Cerebellar cortex (tissue), 1 donor: ENCODE measurements at regions not wholly inside any gene's neighbourhood (a gene's known extent, or its start where the extent isn't known, plus 50 kb on each side); places are given as distances from the start of the nearest gene placed in this dataset.
A peak's percentile ranks its signal among the peaks of the same experiment; 100 is the strongest.

ENCODE experiments used
- DNase-seq: peaks from one replicate; pipeline ENCODE4 v3.0.0-alpha.2; 2015; ENCODE audit warnings: low spot score

GRCh38 chr3:59339818-59340217 is 290.0 kb upstream of the CFAP20DC start:
- no peak for DNase-seq

- no peak for DNase-seq
These were observed 289.1 kb upstream of the CFAP20DC start for GRCh38 chr3:59338934-59339333.

GRCh38 chr3:59335338-59335737 is 285.5 kb upstream of the CFAP20DC start:
- no peak for DNase-seq

- DNase-seq, result no peak
These were observed 284.8 kb upstream of the CFAP20DC start for GRCh38 chr3:59334585-59334984.

GRCh38 chr3:59327376-59327808 is 277.6 kb upstream of the CFAP20DC start:
- no peak for DNase-seq

GRCh38 chr3:59326246-59327024 is 276.6 kb upstream of the CFAP20DC start:
- DNase-seq, result no peak

- no peak for DNase-seq
These were observed 272.2 kb upstream of the CFAP20DC start for GRCh38 chr3:59321881-59322540.

- no peak for DNase-seq
These were observed 270.3 kb upstream of the CFAP20DC start for GRCh38 chr3:59320080-59320479.

- no peak for DNase-seq
These were observed 269.6 kb upstream of the CFAP20DC start for GRCh38 chr3:59319442-59319841.

- no peak for DNase-seq
These were observed 269.1 kb upstream of the CFAP20DC start for GRCh38 chr3:59318881-59319280.

GRCh38 chr3:59317386-59317785 is 267.6 kb upstream of the CFAP20DC start:
- DNase-seq, result no peak

GRCh38 chr3:59316688-59317275 is 267.0 kb upstream of the CFAP20DC start:
- no peak for DNase-seq

- DNase-seq, result peak; percentile 12
These were observed 263.5 kb upstream of the CFAP20DC start for GRCh38 chr3:59313365-59313764.

GRCh38 chr3:59311231-59311630 is 261.4 kb upstream of the CFAP20DC start:
- no peak for DNase-seq

GRCh38 chr3:59310736-59311135 is 260.9 kb upstream of the CFAP20DC start:
- DNase-seq, result no peak

- no peak for DNase-seq
These were observed 258.9 kb upstream of the CFAP20DC start for GRCh38 chr3:59308684-59309083.

GRCh38 chr3:59308001-59308400 is 258.2 kb upstream of the CFAP20DC start:
- no peak for DNase-seq

- no peak for DNase-seq
These were observed 256.6 kb upstream of the CFAP20DC start for GRCh38 chr3:59306436-59306835.

GRCh38 chr3:59304296-59304695 is 254.5 kb upstream of the CFAP20DC start:
- DNase-seq, result no peak

- DNase-seq, result no peak
These were observed 253.6 kb upstream of the CFAP20DC start for GRCh38 chr3:59303452-59303851.

GRCh38 chr3:59302442-59302841 is 252.6 kb upstream of the CFAP20DC start:
- no peak for DNase-seq

- no peak for DNase-seq
These were observed 250.9 kb upstream of the CFAP20DC start for GRCh38 chr3:59300733-59301132.

GRCh38 chr3:59299561-59299960 is 249.7 kb upstream of the CFAP20DC start:
- no peak for DNase-seq
